ENCODE measurements at regions not wholly inside any gene's neighbourhood (a gene's known extent, or its start where the extent isn't known, plus 50 kb on each side); places are given as distances from the start of the nearest gene placed in this dataset.

DNA sequence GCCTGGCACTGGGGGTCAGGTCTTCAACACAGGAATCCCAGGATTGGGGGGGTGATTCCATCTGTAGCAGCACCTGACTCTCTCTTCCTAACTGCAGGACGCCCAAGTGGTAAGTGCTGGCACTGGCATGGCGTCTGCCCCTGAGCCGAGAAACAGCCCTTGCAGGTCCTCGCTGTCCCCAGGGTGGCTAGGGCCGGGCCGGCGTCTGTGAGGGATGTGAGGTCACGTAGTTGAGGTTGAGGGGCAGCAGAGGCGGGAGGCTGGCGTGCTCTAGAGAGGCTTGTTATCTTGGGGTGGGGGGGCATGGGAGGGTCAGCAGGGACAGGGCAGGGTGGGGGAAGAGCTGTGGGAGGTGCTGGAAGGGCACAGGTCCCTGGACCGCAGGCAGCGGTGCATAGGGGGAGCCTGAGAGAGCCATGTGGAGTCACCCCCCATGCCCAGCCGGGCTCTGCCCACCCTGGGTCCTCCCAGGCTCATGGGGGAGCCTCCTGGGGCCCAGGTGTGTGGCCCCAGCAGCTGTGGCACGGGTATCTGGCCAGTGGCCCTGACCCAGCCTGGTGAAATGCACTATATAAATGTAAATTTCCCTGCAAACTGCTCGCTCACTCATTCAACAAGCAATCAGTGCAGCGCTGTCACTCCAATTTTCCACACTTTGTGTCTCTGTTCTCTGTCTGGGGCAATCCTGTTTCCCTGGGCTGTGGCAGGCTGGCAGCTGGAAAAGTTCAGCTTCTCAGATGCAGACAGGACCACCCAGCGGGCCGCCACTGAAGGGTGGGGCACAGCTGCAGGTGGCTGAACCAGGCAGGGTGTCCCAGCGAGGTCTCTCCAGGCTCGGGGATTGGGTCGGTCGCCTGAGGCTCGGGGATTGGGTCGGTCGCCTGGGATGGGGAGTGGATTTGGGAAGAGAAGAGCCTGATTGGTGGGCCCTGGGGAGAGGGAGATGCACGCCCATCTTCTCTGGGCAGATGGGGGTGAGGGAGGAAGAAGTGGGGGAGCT lies 102.2 kb upstream of the NKX1-1 start:
- TF ChIP-seq EP300 (IDR thresholded peaks at IDR 0.05; ENCODE audit: low read length) (no peak), HNRNPUL1 (IDR thresholded peaks at IDR 0.05; ENCODE audit: low read length) (no peak), SP2 (IDR thresholded peaks at IDR 0.05; ENCODE audit: extremely low read depth, low read depth, low read length, poor library complexity, severe bottlenecking) (no peak), EZH2 (IDR thresholded peaks at IDR 0.05; ENCODE audit: borderline replicate concordance, low read depth, low read length) (no peak), KLF13 (tag; IDR thresholded peaks at IDR 0.05; ENCODE audit: borderline replicate concordance, low read depth) (no peak), PHF21A (IDR thresholded peaks at IDR 0.05; ENCODE audit: borderline replicate concordance, low read depth) (no peak), DNMT1 (IDR thresholded peaks at IDR 0.05) (no peak), TCF3 (CRISPR knock-in tag; IDR thresholded peaks at IDR 0.05) (no peak), SMARCE1 (IDR thresholded peaks at IDR 0.05) (no peak)
- TF ChIP-seq, protein P1, sequence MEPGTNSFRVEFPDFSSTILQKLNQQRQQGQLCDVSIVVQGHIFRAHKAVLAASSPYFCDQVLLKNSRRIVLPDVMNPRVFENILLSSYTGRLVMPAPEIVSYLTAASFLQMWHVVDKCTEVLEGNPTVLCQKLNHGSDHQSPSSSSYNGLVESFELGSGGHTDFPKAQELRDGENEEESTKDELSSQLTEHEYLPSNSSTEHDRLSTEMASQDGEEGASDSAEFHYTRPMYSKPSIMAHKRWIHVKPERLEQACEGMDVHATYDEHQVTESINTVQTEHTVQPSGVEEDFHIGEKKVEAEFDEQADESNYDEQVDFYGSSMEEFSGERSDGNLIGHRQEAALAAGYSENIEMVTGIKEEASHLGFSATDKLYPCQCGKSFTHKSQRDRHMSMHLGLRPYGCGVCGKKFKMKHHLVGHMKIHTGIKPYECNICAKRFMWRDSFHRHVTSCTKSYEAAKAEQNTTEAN (CRISPR knock-in tag; IDR thresholded peaks at IDR 0.05): no peak
- TF ChIP-seq, protein P2, sequence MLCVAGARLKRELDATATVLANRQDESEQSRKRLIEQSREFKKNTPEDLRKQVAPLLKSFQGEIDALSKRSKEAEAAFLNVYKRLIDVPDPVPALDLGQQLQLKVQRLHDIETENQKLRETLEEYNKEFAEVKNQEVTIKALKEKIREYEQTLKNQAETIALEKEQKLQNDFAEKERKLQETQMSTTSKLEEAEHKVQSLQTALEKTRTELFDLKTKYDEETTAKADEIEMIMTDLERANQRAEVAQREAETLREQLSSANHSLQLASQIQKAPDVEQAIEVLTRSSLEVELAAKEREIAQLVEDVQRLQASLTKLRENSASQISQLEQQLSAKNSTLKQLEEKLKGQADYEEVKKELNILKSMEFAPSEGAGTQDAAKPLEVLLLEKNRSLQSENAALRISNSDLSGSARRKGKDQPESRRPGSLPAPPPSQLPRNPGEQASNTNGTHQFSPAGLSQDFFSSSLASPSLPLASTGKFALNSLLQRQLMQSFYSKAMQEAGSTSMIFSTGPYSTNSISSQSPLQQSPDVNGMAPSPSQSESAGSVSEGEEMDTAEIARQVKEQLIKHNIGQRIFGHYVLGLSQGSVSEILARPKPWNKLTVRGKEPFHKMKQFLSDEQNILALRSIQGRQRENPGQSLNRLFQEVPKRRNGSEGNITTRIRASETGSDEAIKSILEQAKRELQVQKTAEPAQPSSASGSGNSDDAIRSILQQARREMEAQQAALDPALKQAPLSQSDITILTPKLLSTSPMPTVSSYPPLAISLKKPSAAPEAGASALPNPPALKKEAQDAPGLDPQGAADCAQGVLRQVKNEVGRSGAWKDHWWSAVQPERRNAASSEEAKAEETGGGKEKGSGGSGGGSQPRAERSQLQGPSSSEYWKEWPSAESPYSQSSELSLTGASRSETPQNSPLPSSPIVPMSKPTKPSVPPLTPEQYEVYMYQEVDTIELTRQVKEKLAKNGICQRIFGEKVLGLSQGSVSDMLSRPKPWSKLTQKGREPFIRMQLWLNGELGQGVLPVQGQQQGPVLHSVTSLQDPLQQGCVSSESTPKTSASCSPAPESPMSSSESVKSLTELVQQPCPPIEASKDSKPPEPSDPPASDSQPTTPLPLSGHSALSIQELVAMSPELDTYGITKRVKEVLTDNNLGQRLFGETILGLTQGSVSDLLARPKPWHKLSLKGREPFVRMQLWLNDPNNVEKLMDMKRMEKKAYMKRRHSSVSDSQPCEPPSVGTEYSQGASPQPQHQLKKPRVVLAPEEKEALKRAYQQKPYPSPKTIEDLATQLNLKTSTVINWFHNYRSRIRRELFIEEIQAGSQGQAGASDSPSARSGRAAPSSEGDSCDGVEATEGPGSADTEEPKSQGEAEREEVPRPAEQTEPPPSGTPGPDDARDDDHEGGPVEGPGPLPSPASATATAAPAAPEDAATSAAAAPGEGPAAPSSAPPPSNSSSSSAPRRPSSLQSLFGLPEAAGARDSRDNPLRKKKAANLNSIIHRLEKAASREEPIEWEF (CRISPR knock-in tag; IDR thresholded peaks at IDR 0.05): no peak
- TF ChIP-seq, protein P3, sequence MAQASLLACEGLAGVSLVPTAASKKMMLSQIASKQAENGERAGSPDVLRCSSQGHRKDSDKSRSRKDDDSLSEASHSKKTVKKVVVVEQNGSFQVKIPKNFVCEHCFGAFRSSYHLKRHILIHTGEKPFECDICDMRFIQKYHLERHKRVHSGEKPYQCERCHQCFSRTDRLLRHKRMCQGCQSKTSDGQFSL (CRISPR knock-in tag; IDR thresholded peaks at IDR 0.05): no peak
- TF ChIP-seq, protein P3 (tag; IDR thresholded peaks at IDR 0.05): no peak
- TF ChIP-seq, protein P4, sequence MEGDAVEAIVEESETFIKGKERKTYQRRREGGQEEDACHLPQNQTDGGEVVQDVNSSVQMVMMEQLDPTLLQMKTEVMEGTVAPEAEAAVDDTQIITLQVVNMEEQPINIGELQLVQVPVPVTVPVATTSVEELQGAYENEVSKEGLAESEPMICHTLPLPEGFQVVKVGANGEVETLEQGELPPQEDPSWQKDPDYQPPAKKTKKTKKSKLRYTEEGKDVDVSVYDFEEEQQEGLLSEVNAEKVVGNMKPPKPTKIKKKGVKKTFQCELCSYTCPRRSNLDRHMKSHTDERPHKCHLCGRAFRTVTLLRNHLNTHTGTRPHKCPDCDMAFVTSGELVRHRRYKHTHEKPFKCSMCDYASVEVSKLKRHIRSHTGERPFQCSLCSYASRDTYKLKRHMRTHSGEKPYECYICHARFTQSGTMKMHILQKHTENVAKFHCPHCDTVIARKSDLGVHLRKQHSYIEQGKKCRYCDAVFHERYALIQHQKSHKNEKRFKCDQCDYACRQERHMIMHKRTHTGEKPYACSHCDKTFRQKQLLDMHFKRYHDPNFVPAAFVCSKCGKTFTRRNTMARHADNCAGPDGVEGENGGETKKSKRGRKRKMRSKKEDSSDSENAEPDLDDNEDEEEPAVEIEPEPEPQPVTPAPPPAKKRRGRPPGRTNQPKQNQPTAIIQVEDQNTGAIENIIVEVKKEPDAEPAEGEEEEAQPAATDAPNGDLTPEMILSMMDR (IDR thresholded peaks at IDR 0.05 in 2 of 3, conservative IDR thresholded peaks at IDR 0.05 in 1 of 3; ENCODE audit: insufficient read depth in 2 of 3, low read depth in 1 of 3, low read length in 3 of 3): no peak
- TF ChIP-seq, protein P5, sequence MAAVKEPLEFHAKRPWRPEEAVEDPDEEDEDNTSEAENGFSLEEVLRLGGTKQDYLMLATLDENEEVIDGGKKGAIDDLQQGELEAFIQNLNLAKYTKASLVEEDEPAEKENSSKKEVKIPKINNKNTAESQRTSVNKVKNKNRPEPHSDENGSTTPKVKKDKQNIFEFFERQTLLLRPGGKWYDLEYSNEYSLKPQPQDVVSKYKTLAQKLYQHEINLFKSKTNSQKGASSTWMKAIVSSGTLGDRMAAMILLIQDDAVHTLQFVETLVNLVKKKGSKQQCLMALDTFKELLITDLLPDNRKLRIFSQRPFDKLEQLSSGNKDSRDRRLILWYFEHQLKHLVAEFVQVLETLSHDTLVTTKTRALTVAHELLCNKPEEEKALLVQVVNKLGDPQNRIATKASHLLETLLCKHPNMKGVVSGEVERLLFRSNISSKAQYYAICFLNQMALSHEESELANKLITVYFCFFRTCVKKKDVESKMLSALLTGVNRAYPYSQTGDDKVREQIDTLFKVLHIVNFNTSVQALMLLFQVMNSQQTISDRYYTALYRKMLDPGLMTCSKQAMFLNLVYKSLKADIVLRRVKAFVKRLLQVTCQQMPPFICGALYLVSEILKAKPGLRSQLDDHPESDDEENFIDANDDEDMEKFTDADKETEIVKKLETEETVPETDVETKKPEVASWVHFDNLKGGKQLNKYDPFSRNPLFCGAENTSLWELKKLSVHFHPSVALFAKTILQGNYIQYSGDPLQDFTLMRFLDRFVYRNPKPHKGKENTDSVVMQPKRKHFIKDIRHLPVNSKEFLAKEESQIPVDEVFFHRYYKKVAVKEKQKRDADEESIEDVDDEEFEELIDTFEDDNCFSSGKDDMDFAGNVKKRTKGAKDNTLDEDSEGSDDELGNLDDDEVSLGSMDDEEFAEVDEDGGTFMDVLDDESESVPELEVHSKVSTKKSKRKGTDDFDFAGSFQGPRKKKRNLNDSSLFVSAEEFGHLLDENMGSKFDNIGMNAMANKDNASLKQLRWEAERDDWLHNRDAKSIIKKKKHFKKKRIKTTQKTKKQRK (IDR thresholded peaks at IDR 0.05; ENCODE audit: borderline replicate concordance, low read depth, low read length): no peak

Measured in K562 (cell line).